Natural killer cell (primary cell): ENCODE measurements at regions not wholly inside any gene's neighbourhood (a gene's known extent, or its start where the extent isn't known, plus 50 kb on each side); places are given as distances from the start of the nearest gene placed in this dataset.

Experiments
- ATAC-seq, 3 donors: fragments of 150-1000 bp in 2 of 3; fragments of 200-7000 bp in 1 of 3; cut with Tn5 transposase; 1 replicate in 1 of 3; 2 replicates in 2 of 3; pipeline ENCODE4 v1.10.0; 2021; ENCODE audit warnings: mild to moderate bottlenecking in 2 of 3, moderate library complexity in 2 of 3
- DNase-seq, 2 donors: peaks; one replicate each; pipeline versions ENCODE4 v3.0.0 to v3.0.0-alpha.2; 2013 to 2021; ENCODE audit warnings: mixed read lengths in 1 of 2
- H3K27ac ChIP-seq: one replicate; pipeline ENCODE4 v1.5.1; 2013; ENCODE audit warnings: mild to moderate bottlenecking, low read length
- H3K27me3 ChIP-seq: one replicate; pipeline ENCODE4 v1.6.1; 2013; ENCODE audit warnings: low read length; ENCODE audit not compliant: control insufficient read depth, insufficient read depth
- H3K36me3 ChIP-seq: one replicate; pipeline ENCODE4 v1.6.1; 2013; ENCODE audit warnings: low read length; ENCODE audit not compliant: control insufficient read depth, insufficient read depth
- H3K4me1 ChIP-seq: one replicate; pipeline ENCODE4 v1.6.1; 2013; ENCODE audit warnings: low read length; ENCODE audit not compliant: control insufficient read depth, insufficient read depth
- H3K4me3 ChIP-seq: one replicate; pipeline ENCODE4 v1.5.1; 2013; ENCODE audit warnings: low read length
- H3K9me3 ChIP-seq: one replicate; pipeline ENCODE4 v1.6.1; 2013; ENCODE audit warnings: low read length; ENCODE audit not compliant: control insufficient read depth, insufficient read depth
- H3K27ac Mint-ChIP-seq, 2 donors: one replicate each; pipeline ENCODE4 v1.8.0; 2022; ENCODE audit warnings: mild to moderate bottlenecking in 2 of 2, mixed read lengths in 2 of 2, moderate library complexity in 1 of 2
- H3K27me3 Mint-ChIP-seq, 2 donors: one replicate each; pipeline ENCODE4 v1.8.0; 2022; ENCODE audit warnings: low read depth in 2 of 2, mixed read lengths in 2 of 2
- H3K36me3 Mint-ChIP-seq: one replicate; pipeline ENCODE4 v1.8.0; 2022; ENCODE audit warnings: mixed read lengths
- H3K4me1 Mint-ChIP-seq, 2 donors: one replicate each; pipeline ENCODE4 v1.8.0; 2022; ENCODE audit warnings: mixed read lengths in 2 of 2
- H3K4me3 Mint-ChIP-seq: one replicate; pipeline ENCODE4 v1.8.0; 2022; ENCODE audit warnings: mild to moderate bottlenecking, moderate library complexity, mixed read lengths
- H3K9me3 Mint-ChIP-seq, 2 donors: one replicate each; pipeline ENCODE4 v1.8.0; 2022; ENCODE audit warnings: mixed read lengths in 2 of 2
- CTCF ChIP-seq: fragments of 200-600 bp; IDR thresholded peaks from one replicate; pipeline ENCODE4 v1.8.0; 2022; ENCODE audit warnings: antibody characterized with exemption
- WGBS: methylation state at CpG from one replicate; pipeline ENCODE4 v1.1.7; 2013; ENCODE audit warnings: missing lambda C conversion rate; ENCODE audit not compliant: insufficient coverage; 5-methylcytosine and 5-hydroxymethylcytosine counted together
- intact Hi-C: fragments of 100-400 bp; cut with micrococcal nuclease; formaldehyde crosslinking; loops from one replicate; pipeline ENCODE4 v1.14.2; 2022

- no CpG with 5 or more reads among the region's 1 CpG for WGBS
- H3K4me1 ChIP-seq = no peaks in the 10 kb centered on the region
- ATAC-seq = no peak
- H3K9me3 ChIP-seq = no peaks in the 10 kb centered on the region
- no peaks in the 10 kb centered on the region for H3K27me3 ChIP-seq
- H3K9me3 Mint-ChIP-seq = peaks cover 3 to 10% of the 10 kb centered on the region in 2 donors
- DNase-seq = no peak
- TF ChIP-seq CTCF = no peak
- peaks cover 9% of the 10 kb centered on the region for H3K36me3 Mint-ChIP-seq
- intact Hi-C loops = no loop called here
- no peak overlapping the region for H3K27ac ChIP-seq
- no peaks in the 10 kb centered on the region for H3K27me3 Mint-ChIP-seq
- no peaks in the 10 kb centered on the region for H3K4me1 Mint-ChIP-seq
- H3K36me3 ChIP-seq = no peaks in the 10 kb centered on the region
- no peak overlapping the region for H3K27ac Mint-ChIP-seq
- H3K4me3 Mint-ChIP-seq = no peak overlapping the region
- no peak overlapping the region for H3K4me3 ChIP-seq
These were observed 403.5 kb downstream of the RPL10L start for GRCh38 chr14:46248001-46248630.

DNA sequence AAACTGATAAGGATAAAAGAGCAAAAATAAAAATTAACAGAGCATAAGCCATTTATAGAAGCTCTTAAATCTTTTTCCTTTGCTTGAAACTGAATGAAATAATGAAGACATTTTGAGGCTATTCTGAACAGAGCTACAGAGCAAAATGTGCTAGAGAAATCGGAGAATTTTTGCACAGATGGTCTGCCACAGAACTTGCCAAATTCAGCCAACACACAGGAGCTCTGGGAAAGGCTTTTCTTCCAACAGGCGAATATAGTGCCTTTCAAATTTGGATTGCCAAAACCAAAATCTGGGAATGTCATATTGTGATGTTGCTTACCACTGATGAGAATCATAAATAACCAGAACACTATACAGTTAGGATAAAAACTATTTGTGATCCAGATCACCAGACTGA is 406.3 kb downstream of the RPL10L start:
- ATAC-seq = no peak
- no peak for TF ChIP-seq CTCF
- no peaks in the 10 kb centered on the region for H3K27me3 ChIP-seq
- H3K4me1 ChIP-seq = no peaks in the 10 kb centered on the region
- Mint-ChIP-seq H3K4me3 (no peak overlapping the region), H3K36me3 (peaks cover 18% of the 10 kb centered on the region), H3K27me3 (no peaks in the 10 kb centered on the region), H3K9me3 (peaks cover 18% of the 10 kb centered on the region in 2 donors), H3K27ac (no peak overlapping the region), H3K4me1 (no peaks in the 10 kb centered on the region)
- no peaks in the 10 kb centered on the region for H3K36me3 ChIP-seq
- intact Hi-C loops = no loop called here
- WGBS = 89% methylated on average over 2 of the region's 2 CpGs
- no peak overlapping the region for H3K4me3 ChIP-seq
- no peak overlapping the region for H3K27ac ChIP-seq
- no peak for DNase-seq
- H3K9me3 ChIP-seq = no peaks in the 10 kb centered on the region

DNA sequence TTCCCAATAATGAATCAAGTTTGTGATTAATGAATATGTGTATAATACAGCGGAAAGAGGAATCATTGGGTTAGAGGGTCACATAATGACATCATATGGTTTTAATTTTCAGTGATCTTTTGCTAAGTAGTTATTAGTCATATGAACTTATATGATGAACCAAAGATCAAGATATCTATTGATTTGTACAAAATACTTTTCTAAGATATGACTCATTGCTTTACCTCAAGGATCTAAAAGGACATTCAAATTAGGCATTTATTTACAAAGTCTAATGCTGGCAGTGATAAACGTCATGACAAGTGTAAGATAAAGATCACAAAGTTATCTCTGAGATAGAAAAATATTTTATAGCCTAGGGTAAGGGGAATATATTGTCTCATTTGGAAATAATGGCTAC is 417.8 kb downstream of the RPL10L start:
- Mint-ChIP-seq H3K4me1 (no peaks in the 10 kb centered on the region), H3K36me3 (no peaks in the 10 kb centered on the region), H3K27me3 (no peaks in the 10 kb centered on the region), H3K9me3 (peaks cover 11 to 20% of the 10 kb centered on the region in 2 donors), H3K27ac (no peak overlapping the region), H3K4me3 (no peak overlapping the region)
- H3K27me3 ChIP-seq = no peaks in the 10 kb centered on the region
- TF ChIP-seq CTCF = no peak
- DNase-seq (no peak), ATAC-seq (no peak)
- no peaks in the 10 kb centered on the region for H3K4me1 ChIP-seq
- intact Hi-C loops = no loop called here
- no peaks in the 10 kb centered on the region for H3K9me3 ChIP-seq
- no CpG with 5 or more reads among the region's 2 CpGs for WGBS
- no peaks in the 10 kb centered on the region for H3K36me3 ChIP-seq
- H3K4me3 ChIP-seq = no peak overlapping the region
- no peak overlapping the region for H3K27ac ChIP-seq

DNA sequence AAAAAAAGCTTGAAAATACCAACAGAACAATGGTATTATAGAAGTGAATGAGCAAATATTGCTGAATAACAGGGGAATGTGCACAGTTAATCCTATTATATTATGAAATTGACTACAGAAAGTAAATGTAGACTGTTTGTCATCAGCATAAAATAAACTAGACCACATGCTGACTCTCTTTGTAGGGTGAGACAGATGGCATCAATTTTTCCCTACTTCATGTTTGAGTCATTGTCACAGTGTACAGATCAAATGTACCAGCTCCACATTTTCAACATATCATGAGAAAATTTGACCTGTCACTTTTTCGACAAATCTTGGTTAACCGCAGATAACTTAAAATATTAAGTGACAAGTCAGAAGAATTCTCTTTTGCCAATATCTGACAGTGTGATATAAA is 421.0 kb downstream of the RPL10L start:
- H3K4me3 ChIP-seq = no peak overlapping the region
- Mint-ChIP-seq H3K9me3 (peaks cover 10 to 20% of the 10 kb centered on the region in 2 donors), H3K27ac (no peak overlapping the region), H3K4me1 (no peaks in the 10 kb centered on the region), H3K36me3 (no peaks in the 10 kb centered on the region), H3K27me3 (no peaks in the 10 kb centered on the region), H3K4me3 (no peak overlapping the region)
- intact Hi-C loops = no loop called here
- no peaks in the 10 kb centered on the region for H3K9me3 ChIP-seq
- H3K4me1 ChIP-seq = no peaks in the 10 kb centered on the region
- TF ChIP-seq CTCF = no peak
- 100% methylated on average over 1 of the region's 2 CpGs for WGBS
- ATAC-seq = no peak
- no peaks in the 10 kb centered on the region for H3K36me3 ChIP-seq
- no peak overlapping the region for H3K27ac ChIP-seq
- no peak for DNase-seq
- H3K27me3 ChIP-seq = no peaks in the 10 kb centered on the region
